ENCODE measurements at regions not wholly inside any gene's neighbourhood (a gene's known extent, or its start where the extent isn't known, plus 50 kb on each side); places are given as distances from the start of the nearest gene placed in this dataset.

GRCh38 chr4:72786401-72786990 lies 217.5 kb upstream of the ADAMTS3 start (continued):
- no peak for TF ChIP-seq ZNF318 (IDR thresholded peaks at IDR 0.05; ENCODE audit: borderline replicate concordance in 1 of 2, low read depth in 1 of 2)
- no peak for TF ChIP-seq NR1H2 (CRISPR knock-in tag; IDR thresholded peaks at IDR 0.05)
- peak; percentile 32; the same call in 1 of the 2 replicates for TF ChIP-seq NFE2 (IDR thresholded peaks at IDR 0.05; ENCODE audit: low read depth)
- no peak for TF ChIP-seq ZEB2 (IDR thresholded peaks at IDR 0.05)
- no peak for TF ChIP-seq DACH1 (IDR thresholded peaks at IDR 0.05; ENCODE audit: partially characterized antibody)
- TF ChIP-seq, protein P1, sequence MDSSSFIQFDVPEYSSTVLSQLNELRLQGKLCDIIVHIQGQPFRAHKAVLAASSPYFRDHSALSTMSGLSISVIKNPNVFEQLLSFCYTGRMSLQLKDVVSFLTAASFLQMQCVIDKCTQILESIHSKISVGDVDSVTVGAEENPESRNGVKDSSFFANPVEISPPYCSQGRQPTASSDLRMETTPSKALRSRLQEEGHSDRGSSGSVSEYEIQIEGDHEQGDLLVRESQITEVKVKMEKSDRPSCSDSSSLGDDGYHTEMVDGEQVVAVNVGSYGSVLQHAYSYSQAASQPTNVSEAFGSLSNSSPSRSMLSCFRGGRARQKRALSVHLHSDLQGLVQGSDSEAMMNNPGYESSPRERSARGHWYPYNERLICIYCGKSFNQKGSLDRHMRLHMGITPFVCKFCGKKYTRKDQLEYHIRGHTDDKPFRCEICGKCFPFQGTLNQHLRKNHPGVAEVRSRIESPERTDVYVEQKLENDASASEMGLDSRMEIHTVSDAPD (CRISPR knock-in tag; IDR thresholded peaks at IDR 0.05): no peak
- TF ChIP-seq, protein P2, sequence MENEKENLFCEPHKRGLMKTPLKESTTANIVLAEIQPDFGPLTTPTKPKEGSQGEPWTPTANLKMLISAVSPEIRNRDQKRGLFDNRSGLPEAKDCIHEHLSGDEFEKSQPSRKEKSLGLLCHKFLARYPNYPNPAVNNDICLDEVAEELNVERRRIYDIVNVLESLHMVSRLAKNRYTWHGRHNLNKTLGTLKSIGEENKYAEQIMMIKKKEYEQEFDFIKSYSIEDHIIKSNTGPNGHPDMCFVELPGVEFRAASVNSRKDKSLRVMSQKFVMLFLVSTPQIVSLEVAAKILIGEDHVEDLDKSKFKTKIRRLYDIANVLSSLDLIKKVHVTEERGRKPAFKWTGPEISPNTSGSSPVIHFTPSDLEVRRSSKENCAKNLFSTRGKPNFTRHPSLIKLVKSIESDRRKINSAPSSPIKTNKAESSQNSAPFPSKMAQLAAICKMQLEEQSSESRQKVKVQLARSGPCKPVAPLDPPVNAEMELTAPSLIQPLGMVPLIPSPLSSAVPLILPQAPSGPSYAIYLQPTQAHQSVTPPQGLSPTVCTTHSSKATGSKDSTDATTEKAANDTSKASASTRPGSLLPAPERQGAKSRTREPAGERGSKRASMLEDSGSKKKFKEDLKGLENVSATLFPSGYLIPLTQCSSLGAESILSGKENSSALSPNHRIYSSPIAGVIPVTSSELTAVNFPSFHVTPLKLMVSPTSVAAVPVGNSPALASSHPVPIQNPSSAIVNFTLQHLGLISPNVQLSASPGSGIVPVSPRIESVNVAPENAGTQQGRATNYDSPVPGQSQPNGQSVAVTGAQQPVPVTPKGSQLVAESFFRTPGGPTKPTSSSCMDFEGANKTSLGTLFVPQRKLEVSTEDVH (IDR thresholded peaks at IDR 0.05; ENCODE audit: low read depth, partially characterized antibody): no peak
- 0 out of 2 replicates have a peak, but pooled peaks have one; percentile 49 for TF ChIP-seq HDAC2 (IDR thresholded peaks at IDR 0.05)
- no peak for TF ChIP-seq BCL6 (CRISPR knock-in tag; IDR thresholded peaks at IDR 0.05)
- no peak for TF ChIP-seq GTF2E2 (tag; IDR thresholded peaks at IDR 0.05)
- TF ChIP-seq JUND (IDR thresholded peaks at IDR 0.05; ENCODE audit: borderline replicate concordance, low read depth, low read length): peak; percentile 32; the same call in 1 of the 2 replicates
- TF ChIP-seq JUND (tag; IDR thresholded peaks at IDR 0.05; ENCODE audit: borderline replicate concordance, low read depth, low read length): peak; percentile 27; the same call in 1 of the 3 replicates
- peak; percentile 73 for TF ChIP-seq SOX6 (IDR thresholded peaks at IDR 0.05)
- no peak for TF ChIP-seq HSF4 (CRISPR knock-in tag; IDR thresholded peaks at IDR 0.05; ENCODE audit: borderline replicate concordance)
- no peak for TF ChIP-seq PHF20 (IDR thresholded peaks at IDR 0.05; ENCODE audit: partially characterized antibody)
- no peak for TF ChIP-seq ZNF589 (CRISPR knock-in tag; IDR thresholded peaks at IDR 0.05; ENCODE audit: low read depth)
- TF ChIP-seq STAT5B (CRISPR knock-in tag; IDR thresholded peaks at IDR 0.05): no peak
- no peak for TF ChIP-seq ZNF57 (CRISPR knock-in tag; IDR thresholded peaks at IDR 0.05)
